ENCODE measurements at regions not wholly inside any gene's neighbourhood (a gene's known extent, or its start where the extent isn't known, plus 50 kb on each side); places are given as distances from the start of the nearest gene placed in this dataset.

DNA sequence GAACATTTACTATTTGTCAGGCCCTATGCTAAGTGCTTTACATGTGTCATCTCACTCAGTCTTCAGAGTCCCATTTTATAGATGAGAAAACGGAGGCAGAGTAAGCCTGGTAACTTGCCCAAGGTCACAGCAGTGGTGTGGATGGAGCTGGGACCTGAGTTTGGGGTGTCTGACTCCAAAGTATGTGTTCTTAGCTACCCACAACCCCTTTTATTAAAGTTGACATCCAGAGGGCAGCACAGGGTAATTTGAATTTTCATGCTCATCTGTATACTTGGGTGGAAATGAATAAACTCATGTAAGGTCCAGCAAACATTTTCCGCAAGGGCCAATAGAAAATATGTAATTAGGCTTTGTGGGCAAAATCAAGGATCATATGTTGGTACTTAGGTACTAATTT lies 93.4 kb upstream of the SLC25A48 start:
- ATAC-seq: no peak
- Histone ChIP-seq H3K79me2 (ENCODE audit: control insufficient read depth, insufficient read depth, low read length) (no peaks in the 10 kb centered on the region), H4K20me1 (ENCODE audit: control insufficient read depth, insufficient read depth) (no peaks in the 10 kb centered on the region), H3K4me1 (ENCODE audit: control insufficient read depth, insufficient read depth, low read length) (no peaks in the 10 kb centered on the region), H3K36me3 (ENCODE audit: control insufficient read depth in 2 of 2, insufficient read depth in 2 of 2, low read length in 1 of 2) (no peaks in the 10 kb centered on the region), H3K27me3 (replicated peaks in 1 of 2; ENCODE audit: control insufficient read depth in 2 of 2, insufficient read depth in 2 of 2, low read length in 1 of 2) (no peaks in the 10 kb centered on the region; a peak in 1 of 4 replicates), H3K4me2 (ENCODE audit: control insufficient read depth, insufficient read depth) (no peak overlapping the region), H3K9me3 (replicated peaks; ENCODE audit: control insufficient read depth, insufficient read depth, low read length) (no peaks in the 10 kb centered on the region; the same call in 2 of the 3 replicates), H2AFZ (ENCODE audit: control insufficient read depth, low read depth, low read length) (no peak overlapping the region), H3K27ac (ENCODE audit: control insufficient read depth, insufficient read depth) (no peak overlapping the region), H3K4me3 (no peak overlapping the region), H3K9ac (ENCODE audit: control insufficient read depth, insufficient read depth, low read length) (no peak overlapping the region)
- DNase-seq (ENCODE audit: low read depth, low spot score): no peak
- RAD21 ChIA-PET (ENCODE audit: unreplicated experiment): no interaction called here
- POLR2A ChIA-PET: no interaction called here
- 50% methylated on average over 2 of the region's 2 CpGs for WGBS (ENCODE audit: insufficient coverage, insufficient replicate concordance, low lambda C conversion rate, missing lambda C conversion rate)
- intact Hi-C loops (cut with micrococcal nuclease; ENCODE audit: unreplicated experiment): no loop called here
- BruUV-seq (replicated peaks): no TSS peak
- in situ Hi-C loops (cut with MboI): no loop called here
- FAIRE-seq: no peak
- TF ChIP-seq SMAD1 (IDR thresholded peaks at IDR 0.05; ENCODE audit: low read depth, partially characterized antibody) (no peak), NRF1 (conservative IDR thresholded peaks at IDR 0.05; ENCODE audit: low read depth, low read length) (no peak)
- SMC1A ChIA-PET (ENCODE audit: uncharacterized antibody, unreplicated experiment): no interaction called here
- CTCF ChIA-PET: interaction anchor here (1.0 kb wide), 1 partner anchor 99 kb away, joined by 3 read pairs; no protein-coding TSS in a partner anchor

GRCh38 chr5:135740475-135740874 lies 94.0 kb upstream of the SLC25A48 start:
- no peak for DNase-seq (ENCODE audit: low read depth, low spot score)
- in situ Hi-C loops (cut with MboI): no loop called here
- Histone ChIP-seq H3K9ac (ENCODE audit: control insufficient read depth, insufficient read depth, low read length) (no peak overlapping the region), H3K4me1 (ENCODE audit: control insufficient read depth, insufficient read depth, low read length) (no peaks in the 10 kb centered on the region), H3K4me3 (no peak overlapping the region), H3K36me3 (ENCODE audit: control insufficient read depth in 2 of 2, insufficient read depth in 2 of 2, low read length in 1 of 2) (no peaks in the 10 kb centered on the region), H3K4me2 (ENCODE audit: control insufficient read depth, insufficient read depth) (no peak overlapping the region), H4K20me1 (ENCODE audit: control insufficient read depth, insufficient read depth) (no peaks in the 10 kb centered on the region), H3K79me2 (ENCODE audit: control insufficient read depth, insufficient read depth, low read length) (no peaks in the 10 kb centered on the region), H2AFZ (ENCODE audit: control insufficient read depth, low read depth, low read length) (no peak overlapping the region), H3K27me3 (replicated peaks in 1 of 2; ENCODE audit: control insufficient read depth in 2 of 2, insufficient read depth in 2 of 2, low read length in 1 of 2) (no peaks in the 10 kb centered on the region; a peak in 1 of 4 replicates), H3K27ac (ENCODE audit: control insufficient read depth, insufficient read depth) (no peak overlapping the region), H3K9me3 (replicated peaks; ENCODE audit: control insufficient read depth, insufficient read depth, low read length) (no peaks in the 10 kb centered on the region; the same call in 2 of the 3 replicates)
- WGBS (ENCODE audit: insufficient coverage, insufficient replicate concordance, low lambda C conversion rate, missing lambda C conversion rate): 25% methylated on average over 2 of the region's 2 CpGs
- ChIA-PET RAD21 (ENCODE audit: unreplicated experiment) (no interaction called here), POLR2A (interaction anchor here (0.6 kb wide), 1 partner anchor 798 kb away, joined by 3 read pairs; no protein-coding TSS in a partner anchor), SMC1A (ENCODE audit: uncharacterized antibody, unreplicated experiment) (no interaction called here), CTCF (interaction anchor here (1.0 kb wide), 1 partner anchor 99 kb away, joined by 3 read pairs; no protein-coding TSS in a partner anchor)
- no peak for ATAC-seq
- BruUV-seq (replicated peaks): no TSS peak
- intact Hi-C loops (cut with micrococcal nuclease; ENCODE audit: unreplicated experiment): no loop called here
- no peak for FAIRE-seq
- TF ChIP-seq, protein P1, sequence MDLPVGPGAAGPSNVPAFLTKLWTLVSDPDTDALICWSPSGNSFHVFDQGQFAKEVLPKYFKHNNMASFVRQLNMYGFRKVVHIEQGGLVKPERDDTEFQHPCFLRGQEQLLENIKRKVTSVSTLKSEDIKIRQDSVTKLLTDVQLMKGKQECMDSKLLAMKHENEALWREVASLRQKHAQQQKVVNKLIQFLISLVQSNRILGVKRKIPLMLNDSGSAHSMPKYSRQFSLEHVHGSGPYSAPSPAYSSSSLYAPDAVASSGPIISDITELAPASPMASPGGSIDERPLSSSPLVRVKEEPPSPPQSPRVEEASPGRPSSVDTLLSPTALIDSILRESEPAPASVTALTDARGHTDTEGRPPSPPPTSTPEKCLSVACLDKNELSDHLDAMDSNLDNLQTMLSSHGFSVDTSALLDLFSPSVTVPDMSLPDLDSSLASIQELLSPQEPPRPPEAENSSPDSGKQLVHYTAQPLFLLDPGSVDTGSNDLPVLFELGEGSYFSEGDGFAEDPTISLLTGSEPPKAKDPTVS (IDR thresholded peaks at IDR 0.05; ENCODE audit: low read depth, low read length): no peak
- TF ChIP-seq STAT3 (IDR thresholded peaks at IDR 0.05; ENCODE audit: low read depth, low read length): no peak
- no peak for TF ChIP-seq HCFC1 (IDR thresholded peaks at IDR 0.05; ENCODE audit: low read length)
- no peak for TF ChIP-seq JUND (IDR thresholded peaks at IDR 0.05; ENCODE audit: low read depth, low read length)
- no peak for TF ChIP-seq CEBPZ (IDR thresholded peaks at IDR 0.05; ENCODE audit: low read depth, low read length)
- TF ChIP-seq IRF4 (IDR thresholded peaks at IDR 0.05; ENCODE audit: low read depth, low read length): no peak
- TF ChIP-seq CHD4 (IDR thresholded peaks at IDR 0.05): no peak
- TF ChIP-seq, protein P2, sequence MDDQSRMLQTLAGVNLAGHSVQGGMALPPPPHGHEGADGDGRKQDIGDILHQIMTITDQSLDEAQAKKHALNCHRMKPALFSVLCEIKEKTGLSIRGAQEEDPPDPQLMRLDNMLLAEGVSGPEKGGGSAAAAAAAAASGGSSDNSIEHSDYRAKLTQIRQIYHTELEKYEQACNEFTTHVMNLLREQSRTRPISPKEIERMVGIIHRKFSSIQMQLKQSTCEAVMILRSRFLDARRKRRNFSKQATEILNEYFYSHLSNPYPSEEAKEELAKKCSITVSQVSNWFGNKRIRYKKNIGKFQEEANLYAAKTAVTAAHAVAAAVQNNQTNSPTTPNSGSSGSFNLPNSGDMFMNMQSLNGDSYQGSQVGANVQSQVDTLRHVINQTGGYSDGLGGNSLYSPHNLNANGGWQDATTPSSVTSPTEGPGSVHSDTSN (IDR thresholded peaks at IDR 0.05; ENCODE audit: insufficient replicate concordance, low read depth, low read length): no peak
- no peak for TF ChIP-seq CBX3 (IDR thresholded peaks at IDR 0.05; ENCODE audit: borderline replicate concordance, low read depth)

Measured in GM12878 (cell line).